IMR-90 (cell line): ENCODE measurements at regions not wholly inside any gene's neighbourhood (a gene's known extent, or its start where the extent isn't known, plus 50 kb on each side); places are given as distances from the start of the nearest gene placed in this dataset.

Experiments
- ATAC-seq: fragments of 200-7000 bp; cut with Tn5 transposase; 2 replicates; pipeline ENCODE4 v1.9.1; 2020; ENCODE audit warnings: low read depth, mild to moderate bottlenecking, moderate library complexity
- BruUV-seq: library from RNA; stranded (reverse); fragments of 400-500 nt; replicated peaks from 2 replicates; lab custom pipeline; 2021; lab: Mats Ljungman, UMichigan
- CTCF ChIA-PET: fragments of 300-600 bp; formaldehyde crosslinking; extraction: SDS; loops from one replicate; lab custom pipeline; 2021; ENCODE audit warnings: antibody characterized with exemption; lab: Yijun Ruan, JAX
- POLR2A ChIA-PET: fragments of 300-600 bp; sonication (Branson Sonifier 250); formaldehyde crosslinking; loops from one replicate; lab custom pipeline; 2022; ENCODE audit warnings: antibody characterized with exemption; ENCODE audit not compliant: unreplicated experiment; lab: Charles Lee
- DNase-seq: peaks from one replicate; pipeline ENCODE4 v3.0.0; 2013
- H2AFZ ChIP-seq: replicated peaks from 2 replicates; pipeline ENCODE3; 2013; ENCODE audit warnings: low read length, mild to moderate bottlenecking; ENCODE audit not compliant: poor library complexity
- H2AK5ac ChIP-seq: 2 replicates; pipeline ENCODE4 v1.6.1; 2013; ENCODE audit warnings: low read depth, low read length, inconsistent platforms
- H2AK9ac ChIP-seq: replicated peaks from 2 replicates; pipeline ENCODE3; 2013; ENCODE audit warnings: mild to moderate bottlenecking, low read depth, low read length, moderate library complexity; ENCODE audit not compliant: poor library complexity
- H2BK120ac ChIP-seq: 2 replicates; pipeline ENCODE4 v1.6.1; 2013; ENCODE audit warnings: low read depth, low read length, inconsistent platforms
- H2BK15ac ChIP-seq: 3 replicates; pipeline ENCODE4 v1.6.1; 2013; ENCODE audit warnings: low read depth, low read length, inconsistent platforms
- H2BK20ac ChIP-seq: 2 replicates; pipeline ENCODE4 v1.6.1; 2013; ENCODE audit warnings: low read depth, mild to moderate bottlenecking, inconsistent platforms, low read length, moderate library complexity
- H2BK5ac ChIP-seq: 2 replicates; pipeline ENCODE4 v1.6.1; 2013; ENCODE audit warnings: mild to moderate bottlenecking, low read depth, low read length, inconsistent platforms; ENCODE audit not compliant: poor library complexity, severe bottlenecking
- H3K14ac ChIP-seq: replicated peaks from 2 replicates; pipeline ENCODE4 v1.6.1; 2013; ENCODE audit warnings: low read depth, low read length, inconsistent platforms
- H3K18ac ChIP-seq: 2 replicates; pipeline ENCODE4 v1.6.1; 2013; ENCODE audit warnings: low read depth, low read length, control low read depth
- H3K23ac ChIP-seq: 2 replicates; pipeline ENCODE4 v1.6.1; 2013; ENCODE audit warnings: low read depth, low read length, inconsistent platforms
- H3K27ac ChIP-seq: 2 replicates; pipeline ENCODE4 v1.5.1; 2013; ENCODE audit warnings: mild to moderate bottlenecking, control low read depth, low read length; ENCODE audit not compliant: insufficient read depth
- H3K27me3 ChIP-seq: 2 replicates; pipeline ENCODE4 v1.6.1; 2013; ENCODE audit warnings: low read length; ENCODE audit not compliant: control insufficient read depth, insufficient read depth
- H3K36me3 ChIP-seq: 2 replicates; pipeline ENCODE4 v1.6.1; 2013; ENCODE audit warnings: low read length, mixed read lengths; ENCODE audit not compliant: control insufficient read depth, insufficient read depth
- H3K4ac ChIP-seq: 2 replicates; pipeline ENCODE4 v1.6.1; 2013; ENCODE audit warnings: low read depth, low read length, inconsistent platforms
- H3K4me1 ChIP-seq: 2 replicates; pipeline ENCODE4 v1.6.1; 2013; ENCODE audit warnings: low read length, mixed read lengths; ENCODE audit not compliant: control insufficient read depth, insufficient read depth
- H3K4me2 ChIP-seq: 2 replicates; pipeline ENCODE4 v1.6.1; 2013; ENCODE audit warnings: low read depth, mild to moderate bottlenecking, control low read depth, low read length, moderate library complexity
- H3K4me3 ChIP-seq: 2 replicates; pipeline ENCODE4 v1.5.1; 2013; ENCODE audit warnings: low read depth, mild to moderate bottlenecking, control low read depth, low read length, moderate library complexity; ENCODE audit not compliant: insufficient read depth
- H3K56ac ChIP-seq: 2 replicates; pipeline ENCODE4 v1.6.1; 2013; ENCODE audit warnings: low read length, inconsistent platforms; ENCODE audit not compliant: insufficient read depth; ENCODE audit errors: extremely low read depth
- H3K79me1 ChIP-seq, 2 experiments: 2 replicates each; pipeline ENCODE4 v1.6.1; 2013; ENCODE audit warnings: low read length in 2 of 2, inconsistent platforms in 1 of 2, low read depth in 1 of 2
- H3K9ac ChIP-seq: 2 replicates; pipeline ENCODE4 v1.6.1; 2013; ENCODE audit warnings: low read depth, low read length, control low read depth
- H3K9me1 ChIP-seq: 2 replicates; pipeline ENCODE4 v1.6.1; 2013; ENCODE audit warnings: low read length, inconsistent platforms; ENCODE audit not compliant: insufficient read depth
- H3K9me3 ChIP-seq: 2 replicates; pipeline ENCODE4 v1.6.1; 2013; ENCODE audit warnings: low read length; ENCODE audit not compliant: control insufficient read depth, insufficient read depth
- H4K20me1 ChIP-seq: 2 replicates; pipeline ENCODE4 v1.6.1; 2013; ENCODE audit warnings: low read length, inconsistent platforms; ENCODE audit not compliant: insufficient read depth
- H4K5ac ChIP-seq: 2 replicates; pipeline ENCODE4 v1.6.1; 2013; ENCODE audit warnings: mild to moderate bottlenecking, low read depth, low read length, control low read depth
- H4K8ac ChIP-seq, 2 experiments: 2 replicates each; pipeline ENCODE4 v1.6.1; 2013; ENCODE audit warnings: low read depth in 2 of 2, low read length in 2 of 2, control low read depth in 1 of 2, inconsistent platforms in 1 of 2
- H4K91ac ChIP-seq: 2 replicates; pipeline ENCODE4 v1.6.1; 2013; ENCODE audit warnings: low read depth, low read length, inconsistent platforms; ENCODE audit not compliant: insufficient read depth
- BHLHE40 ChIP-seq: fragments of 150-350 bp; IDR thresholded peaks from 2 replicates; pipeline ENCODE4 v1.6.1; 2016; ENCODE audit warnings: mild to moderate bottlenecking, low read depth, low read length
- CEBPB ChIP-seq: IDR thresholded peaks from 2 replicates; pipeline ENCODE4 v1.6.1; 2012; ENCODE audit warnings: low read depth, low read length, improper control_type of control experiment
- CHD1 ChIP-seq: IDR thresholded peaks from 2 replicates; pipeline ENCODE4 v1.6.1; 2012; ENCODE audit warnings: low read depth, low read length, improper control_type of control experiment
- FOS ChIP-seq: fragments of 150-350 bp; IDR thresholded peaks from 2 replicates; pipeline ENCODE4 v1.6.1; 2016; ENCODE audit warnings: low read depth, low read length
- MAFK ChIP-seq: IDR thresholded peaks from 2 replicates; pipeline ENCODE4 v1.6.1; 2012; ENCODE audit warnings: low read depth, low read length, improper control_type of control experiment
- MAZ ChIP-seq: IDR thresholded peaks from 2 replicates; pipeline ENCODE4 v1.6.1; 2012; ENCODE audit warnings: low read depth, mild to moderate bottlenecking, low read length, improper control_type of control experiment, moderate library complexity, borderline replicate concordance
- MXI1 ChIP-seq: IDR thresholded peaks from 2 replicates; pipeline ENCODE4 v1.6.1; 2012; ENCODE audit warnings: low read depth, mild to moderate bottlenecking, low read length, moderate library complexity, borderline replicate concordance
- NFE2L2 ChIP-seq: fragments of 150-350 bp; IDR thresholded peaks from 2 replicates; pipeline ENCODE4 v1.6.1; 2016; ENCODE audit warnings: low read depth, mild to moderate bottlenecking, low read length
- POLR2A ChIP-seq: IDR thresholded peaks from 2 replicates; pipeline ENCODE4 v1.6.1; 2012; ENCODE audit warnings: mild to moderate bottlenecking, low read depth, low read length
- RAD21 ChIP-seq: IDR thresholded peaks from 2 replicates; pipeline ENCODE4 v1.6.1; 2012; ENCODE audit warnings: low read length, improper control_type of control experiment
- RCOR1 ChIP-seq: IDR thresholded peaks from 2 replicates; pipeline ENCODE4 v1.6.1; 2012; ENCODE audit warnings: mild to moderate bottlenecking, low read length, improper control_type of control experiment; ENCODE audit not compliant: insufficient replicate concordance
- RFX5 ChIP-seq: IDR thresholded peaks from 2 replicates; pipeline ENCODE4 v1.8.0; 2012; ENCODE audit warnings: low read depth, mild to moderate bottlenecking, low read length, moderate library complexity
- SMC3 ChIP-seq: fragments of 150-350 bp; IDR thresholded peaks from 2 replicates; pipeline ENCODE4 v1.6.1; 2016; ENCODE audit warnings: low read depth, mild to moderate bottlenecking, antibody characterized with exemption, low read length, moderate library complexity
- WGBS, 2 experiments: methylation state at CpG; one replicate each; pipeline versions ENCODE4 v1.1.5 to v1.1.7; 2013; ENCODE audit warnings: missing lambda C conversion rate in 2 of 2; ENCODE audit not compliant: insufficient read length in 1 of 2; ENCODE audit errors: extremely low coverage in 2 of 2; 5-methylcytosine and 5-hydroxymethylcytosine counted together
- dilution Hi-C: fragments of 300-500 bp; cut with HindIII; formaldehyde crosslinking; loops from one replicate; pipeline ENCODE4 v1.14.3; 2018; ENCODE audit warnings: low sequenced_read_pairs; ENCODE audit not compliant: unreplicated experiment
- in situ Hi-C: fragments of 300-500 bp; cut with MboI; formaldehyde crosslinking; loops from 3 replicates; pipeline ENCODE4 v1.14.3; 2019; ENCODE audit warnings: low sequenced_read_pairs, inconsistent platforms, mixed read lengths
- intact Hi-C: fragments of 100-400 bp; cut with micrococcal nuclease; formaldehyde crosslinking; loops from 2 replicates; pipeline ENCODE4 v1.10.0; 2022
- TF ChIP-seq, protein P1 (sequence below): conservative IDR thresholded peaks from 2 replicates; pipeline ENCODE4 v1.5.1; 2012; ENCODE audit warnings: mild to moderate bottlenecking, low read depth, low read length, improper control_type of control experiment
- TF ChIP-seq, protein P2 (sequence below): fragments of 150-350 bp; IDR thresholded peaks from 2 replicates; pipeline ENCODE4 v1.6.1; 2017; ENCODE audit warnings: mild to moderate bottlenecking, antibody characterized with exemption, low read length, low read depth
- TF ChIP-seq, protein P3 (sequence below): fragments of 150-350 bp; IDR thresholded peaks from 2 replicates; pipeline ENCODE4 v1.6.1; 2016; ENCODE audit warnings: low read depth, mild to moderate bottlenecking, low read length, moderate library complexity, borderline replicate concordance

DNA sequence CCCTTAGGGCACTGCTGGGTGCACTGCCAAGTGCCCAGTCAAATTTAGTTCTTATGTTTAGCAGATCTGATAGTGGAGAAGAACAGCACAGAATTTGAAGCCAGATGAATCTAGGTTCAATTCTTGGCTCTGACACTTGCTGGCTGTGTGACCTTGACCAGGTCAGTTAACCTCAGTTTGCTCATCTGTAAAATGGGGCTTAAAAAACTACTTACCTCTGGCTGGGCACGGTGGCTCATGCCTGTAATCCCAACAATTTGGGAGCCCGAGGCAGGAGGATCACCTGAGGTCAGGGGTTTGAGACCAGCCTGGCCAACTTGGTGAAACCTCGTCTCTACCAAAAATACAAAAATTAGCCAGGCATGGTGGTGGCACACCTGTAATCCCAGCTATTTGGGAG is 49.9 kb upstream of the MLN start:
- WGBS, 2 experiments = no CpG with 5 or more reads among the region's 3 CpGs

More for the DNA sequence above, 49.9 kb upstream of the MLN start:
- Histone ChIP-seq H3K18ac (no peak overlapping the region), H3K14ac (no peak overlapping the region), H4K91ac (no peak overlapping the region), H2BK20ac (no peak overlapping the region), H2BK5ac (no peak overlapping the region), H3K56ac (no peak overlapping the region), H3K9me1 (no peaks in the 10 kb centered on the region), H3K9me3 (no peaks in the 10 kb centered on the region), H4K20me1 (no peaks in the 10 kb centered on the region), H3K23ac (no peak overlapping the region), H3K27me3 (peaks cover 47% of the 10 kb centered on the region), H3K36me3 (no peaks in the 10 kb centered on the region), H3K4me1 (no peaks in the 10 kb centered on the region), H3K9ac (no peak overlapping the region), H2AK9ac (no peak overlapping the region), H2BK120ac (no peak overlapping the region), H3K4me2 (no peak overlapping the region), H3K27ac (no peak overlapping the region), H4K5ac (no peak overlapping the region), H2AK5ac (no peak overlapping the region), H3K4ac (no peak overlapping the region), H3K79me1 (no peaks in the 10 kb centered on the region), H3K4me3 (no peak overlapping the region), H2AFZ (no peak overlapping the region), H4K8ac (no peak overlapping the region), H2BK15ac (no peak overlapping the region)
- TF ChIP-seq BHLHE40 (no peak), MAFK (no peak), CHD1 (no peak), FOS (no peak), MXI1 (no peak), POLR2A (no peak), MAZ (no peak), RAD21 (no peak), RFX5 (no peak), CEBPB (no peak), NFE2L2 (no peak), SMC3 (no peak), RCOR1 (no peak)
- TF ChIP-seq, protein P1, sequence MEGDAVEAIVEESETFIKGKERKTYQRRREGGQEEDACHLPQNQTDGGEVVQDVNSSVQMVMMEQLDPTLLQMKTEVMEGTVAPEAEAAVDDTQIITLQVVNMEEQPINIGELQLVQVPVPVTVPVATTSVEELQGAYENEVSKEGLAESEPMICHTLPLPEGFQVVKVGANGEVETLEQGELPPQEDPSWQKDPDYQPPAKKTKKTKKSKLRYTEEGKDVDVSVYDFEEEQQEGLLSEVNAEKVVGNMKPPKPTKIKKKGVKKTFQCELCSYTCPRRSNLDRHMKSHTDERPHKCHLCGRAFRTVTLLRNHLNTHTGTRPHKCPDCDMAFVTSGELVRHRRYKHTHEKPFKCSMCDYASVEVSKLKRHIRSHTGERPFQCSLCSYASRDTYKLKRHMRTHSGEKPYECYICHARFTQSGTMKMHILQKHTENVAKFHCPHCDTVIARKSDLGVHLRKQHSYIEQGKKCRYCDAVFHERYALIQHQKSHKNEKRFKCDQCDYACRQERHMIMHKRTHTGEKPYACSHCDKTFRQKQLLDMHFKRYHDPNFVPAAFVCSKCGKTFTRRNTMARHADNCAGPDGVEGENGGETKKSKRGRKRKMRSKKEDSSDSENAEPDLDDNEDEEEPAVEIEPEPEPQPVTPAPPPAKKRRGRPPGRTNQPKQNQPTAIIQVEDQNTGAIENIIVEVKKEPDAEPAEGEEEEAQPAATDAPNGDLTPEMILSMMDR = no peak
- TF ChIP-seq, protein P2, sequence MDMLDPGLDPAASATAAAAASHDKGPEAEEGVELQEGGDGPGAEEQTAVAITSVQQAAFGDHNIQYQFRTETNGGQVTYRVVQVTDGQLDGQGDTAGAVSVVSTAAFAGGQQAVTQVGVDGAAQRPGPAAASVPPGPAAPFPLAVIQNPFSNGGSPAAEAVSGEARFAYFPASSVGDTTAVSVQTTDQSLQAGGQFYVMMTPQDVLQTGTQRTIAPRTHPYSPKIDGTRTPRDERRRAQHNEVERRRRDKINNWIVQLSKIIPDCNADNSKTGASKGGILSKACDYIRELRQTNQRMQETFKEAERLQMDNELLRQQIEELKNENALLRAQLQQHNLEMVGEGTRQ = no peak
- TF ChIP-seq, protein P3, sequence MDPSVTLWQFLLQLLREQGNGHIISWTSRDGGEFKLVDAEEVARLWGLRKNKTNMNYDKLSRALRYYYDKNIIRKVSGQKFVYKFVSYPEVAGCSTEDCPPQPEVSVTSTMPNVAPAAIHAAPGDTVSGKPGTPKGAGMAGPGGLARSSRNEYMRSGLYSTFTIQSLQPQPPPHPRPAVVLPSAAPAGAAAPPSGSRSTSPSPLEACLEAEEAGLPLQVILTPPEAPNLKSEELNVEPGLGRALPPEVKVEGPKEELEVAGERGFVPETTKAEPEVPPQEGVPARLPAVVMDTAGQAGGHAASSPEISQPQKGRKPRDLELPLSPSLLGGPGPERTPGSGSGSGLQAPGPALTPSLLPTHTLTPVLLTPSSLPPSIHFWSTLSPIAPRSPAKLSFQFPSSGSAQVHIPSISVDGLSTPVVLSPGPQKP = no peak
- in situ Hi-C loops = no loop called here
- intact Hi-C loops = no loop called here
- ChIA-PET POLR2A (no interaction called here), CTCF (no interaction called here)
- DNase-seq (no peak), ATAC-seq (no peak)
- dilution Hi-C loops = no loop called here
- no TSS peak for BruUV-seq
